ENCODE measurements at regions not wholly inside any gene's neighbourhood (a gene's known extent, or its start where the extent isn't known, plus 50 kb on each side); places are given as distances from the start of the nearest gene placed in this dataset.

GRCh38 chr1:14064649-14065442 is 364.9 kb downstream of the PRDM2 start:
- Histone ChIP-seq H3K36me3 (ENCODE audit: control insufficient read depth, low read length) (no peaks in the 10 kb centered on the region), H3K4me2 (ENCODE audit: low read length) (no peak overlapping the region), H3K4me3 (ENCODE audit: low read length) (no peak overlapping the region), H3K27me3 (ENCODE audit: control insufficient read depth, low read length) (no peaks in the 10 kb centered on the region), H3F3A (ENCODE audit: control insufficient read depth, insufficient read depth) (no peaks in the 10 kb centered on the region), H3K4me1 (ENCODE audit: control insufficient read depth, low read length) (no peaks in the 10 kb centered on the region), H3K79me2 (ENCODE audit: control insufficient read depth, low read length) (no peaks in the 10 kb centered on the region), H3K27ac (ENCODE audit: low read depth, low read length) (no peak overlapping the region), H3K9me3 (ENCODE audit: control insufficient read depth, insufficient read depth, low read length) (no peaks in the 10 kb centered on the region), H4K20me1 (ENCODE audit: control insufficient read depth, insufficient read depth, low read depth, low read length) (no peaks in the 10 kb centered on the region), H3K9me2 (replicated peaks; ENCODE audit: control insufficient read depth, low read length) (no peaks in the 10 kb centered on the region)
- TF ChIP-seq EZH2phosphoT487 (IDR thresholded peaks at IDR 0.05; ENCODE audit: borderline replicate concordance, low read length), result no peak
- TF ChIP-seq CTCF (IDR thresholded peaks at IDR 0.05; ENCODE audit: low read depth, low read length, poor library complexity, severe bottlenecking), result no peak

- Histone ChIP-seq H3K9me2 (replicated peaks; ENCODE audit: control insufficient read depth, low read length) (no peaks in the 10 kb centered on the region), H3K79me2 (ENCODE audit: control insufficient read depth, low read length) (no peaks in the 10 kb centered on the region), H3K9me3 (ENCODE audit: control insufficient read depth, insufficient read depth, low read length) (no peaks in the 10 kb centered on the region), H3K27me3 (ENCODE audit: control insufficient read depth, low read length) (no peaks in the 10 kb centered on the region), H3K27ac (ENCODE audit: low read depth, low read length) (no peak overlapping the region), H3F3A (ENCODE audit: control insufficient read depth, insufficient read depth) (no peaks in the 10 kb centered on the region), H3K4me3 (ENCODE audit: low read length) (no peak overlapping the region), H3K36me3 (ENCODE audit: control insufficient read depth, low read length) (no peaks in the 10 kb centered on the region), H3K4me2 (ENCODE audit: low read length) (no peak overlapping the region), H3K4me1 (ENCODE audit: control insufficient read depth, low read length) (no peaks in the 10 kb centered on the region), H4K20me1 (ENCODE audit: control insufficient read depth, insufficient read depth, low read depth, low read length) (no peaks in the 10 kb centered on the region)
- no peak for TF ChIP-seq CTCF (IDR thresholded peaks at IDR 0.05; ENCODE audit: low read depth, low read length, poor library complexity, severe bottlenecking)
- TF ChIP-seq EZH2phosphoT487 (IDR thresholded peaks at IDR 0.05; ENCODE audit: borderline replicate concordance, low read length), result no peak
Observed at GRCh38 chr1:14065486-14065885, 365.5 kb downstream of the PRDM2 start.

GRCh38 chr1:14067036-14067435 is 367.0 kb downstream of the PRDM2 start:
- Histone ChIP-seq H4K20me1 (ENCODE audit: control insufficient read depth, insufficient read depth, low read depth, low read length) (no peaks in the 10 kb centered on the region), H3K4me1 (ENCODE audit: control insufficient read depth, low read length) (no peaks in the 10 kb centered on the region), H3K27me3 (ENCODE audit: control insufficient read depth, low read length) (no peaks in the 10 kb centered on the region), H3K4me2 (ENCODE audit: low read length) (no peak overlapping the region), H3K27ac (ENCODE audit: low read depth, low read length) (no peak overlapping the region), H3F3A (ENCODE audit: control insufficient read depth, insufficient read depth) (no peaks in the 10 kb centered on the region), H3K9me3 (ENCODE audit: control insufficient read depth, insufficient read depth, low read length) (no peaks in the 10 kb centered on the region), H3K9me2 (replicated peaks; ENCODE audit: control insufficient read depth, low read length) (no peaks in the 10 kb centered on the region), H3K36me3 (ENCODE audit: control insufficient read depth, low read length) (no peaks in the 10 kb centered on the region), H3K79me2 (ENCODE audit: control insufficient read depth, low read length) (no peaks in the 10 kb centered on the region), H3K4me3 (ENCODE audit: low read length) (no peak overlapping the region)
- TF ChIP-seq EZH2phosphoT487 (IDR thresholded peaks at IDR 0.05; ENCODE audit: borderline replicate concordance, low read length), result no peak
- TF ChIP-seq CTCF (IDR thresholded peaks at IDR 0.05; ENCODE audit: low read depth, low read length, poor library complexity, severe bottlenecking), result no peak

Data from DOHH2 (cell line).